NCI-H774 (cell line): ENCODE measurements at regions not wholly inside any gene's neighbourhood (a gene's known extent, or its start where the extent isn't known, plus 50 kb on each side); places are given as distances from the start of the nearest gene placed in this dataset.

Experiments
- DNase-seq: peaks from one replicate; lab custom pipeline; 2025; lab: John Stamatoyannopoulos, UW

DNA sequence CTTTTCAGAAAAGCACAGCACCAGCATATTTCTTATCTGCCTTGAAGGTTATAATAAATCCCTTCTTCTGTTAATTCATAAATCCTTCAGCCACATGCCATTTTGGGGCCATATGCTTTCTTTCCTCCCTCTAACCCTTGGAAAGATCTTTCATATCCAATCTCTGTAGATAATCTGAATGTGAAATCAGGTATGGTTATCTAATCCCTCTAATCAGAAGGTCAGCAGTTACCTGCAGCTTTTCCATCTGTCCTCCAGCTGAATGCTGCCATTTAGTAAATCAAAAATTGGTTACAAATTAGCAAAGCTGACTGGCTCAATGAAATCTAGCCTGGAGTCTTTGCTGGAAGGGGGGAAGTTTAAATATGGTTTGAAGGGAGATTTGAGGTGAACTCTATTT lies 230.5 kb downstream of the PIK3C3 start:
- no peak for DNase-seq

DNA sequence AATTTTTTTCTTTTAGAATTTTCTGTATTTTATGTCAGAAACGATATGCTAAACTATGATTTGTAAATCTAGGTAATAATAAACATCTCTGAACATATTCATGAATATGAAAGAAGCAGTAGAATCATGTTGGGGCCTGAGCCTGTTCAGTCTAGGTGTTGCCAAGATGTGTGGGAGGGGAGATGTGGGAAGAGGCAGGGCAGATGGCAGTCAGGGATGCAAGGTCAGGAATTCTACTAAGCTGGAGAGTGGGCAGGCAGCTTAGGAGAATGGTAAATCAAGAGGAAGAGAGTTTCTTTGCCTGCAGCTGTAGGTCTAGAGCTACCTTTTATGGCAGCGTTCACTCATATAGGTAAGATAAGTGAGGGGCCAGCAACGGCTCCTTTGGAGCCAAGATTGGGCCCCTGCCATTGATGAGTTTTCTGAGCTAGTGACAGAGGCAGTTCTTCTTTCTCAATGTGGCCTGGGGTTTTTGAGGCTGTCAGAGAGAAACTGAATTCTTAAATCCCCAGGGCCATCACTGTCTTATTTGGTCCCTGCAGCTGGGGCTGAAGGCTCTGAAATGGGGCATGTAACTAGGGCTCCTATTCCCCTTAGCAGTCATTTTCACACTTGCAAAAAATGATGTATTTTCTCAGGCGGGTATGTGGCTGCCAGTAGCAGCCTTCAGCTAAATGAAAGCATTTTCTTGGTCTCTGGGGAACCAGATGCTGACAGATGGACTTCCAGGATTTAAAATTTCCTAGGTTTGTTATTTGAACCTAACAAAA lies 232.8 kb downstream of the PIK3C3 start:
- DNase-seq: no peak

DNA sequence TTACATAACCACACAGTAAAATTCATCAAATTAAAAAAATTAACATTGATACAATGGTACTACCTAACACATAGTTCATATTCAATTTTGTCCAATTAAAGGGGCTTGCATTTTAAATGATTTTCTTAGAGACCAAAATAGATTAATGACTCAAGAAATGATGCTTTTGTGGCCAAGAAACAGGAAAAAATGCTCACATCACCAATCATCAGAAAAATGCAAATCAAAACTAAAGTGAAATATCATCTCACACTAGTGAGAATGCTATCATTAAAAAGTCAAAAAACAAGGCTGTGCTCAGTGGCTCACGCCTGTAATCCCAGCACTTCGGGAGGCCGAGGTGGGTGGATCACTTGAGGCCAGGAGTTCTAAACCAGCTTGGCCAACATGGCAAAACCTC lies 235.6 kb downstream of the PIK3C3 start:
- DNase-seq: no peak

DNA sequence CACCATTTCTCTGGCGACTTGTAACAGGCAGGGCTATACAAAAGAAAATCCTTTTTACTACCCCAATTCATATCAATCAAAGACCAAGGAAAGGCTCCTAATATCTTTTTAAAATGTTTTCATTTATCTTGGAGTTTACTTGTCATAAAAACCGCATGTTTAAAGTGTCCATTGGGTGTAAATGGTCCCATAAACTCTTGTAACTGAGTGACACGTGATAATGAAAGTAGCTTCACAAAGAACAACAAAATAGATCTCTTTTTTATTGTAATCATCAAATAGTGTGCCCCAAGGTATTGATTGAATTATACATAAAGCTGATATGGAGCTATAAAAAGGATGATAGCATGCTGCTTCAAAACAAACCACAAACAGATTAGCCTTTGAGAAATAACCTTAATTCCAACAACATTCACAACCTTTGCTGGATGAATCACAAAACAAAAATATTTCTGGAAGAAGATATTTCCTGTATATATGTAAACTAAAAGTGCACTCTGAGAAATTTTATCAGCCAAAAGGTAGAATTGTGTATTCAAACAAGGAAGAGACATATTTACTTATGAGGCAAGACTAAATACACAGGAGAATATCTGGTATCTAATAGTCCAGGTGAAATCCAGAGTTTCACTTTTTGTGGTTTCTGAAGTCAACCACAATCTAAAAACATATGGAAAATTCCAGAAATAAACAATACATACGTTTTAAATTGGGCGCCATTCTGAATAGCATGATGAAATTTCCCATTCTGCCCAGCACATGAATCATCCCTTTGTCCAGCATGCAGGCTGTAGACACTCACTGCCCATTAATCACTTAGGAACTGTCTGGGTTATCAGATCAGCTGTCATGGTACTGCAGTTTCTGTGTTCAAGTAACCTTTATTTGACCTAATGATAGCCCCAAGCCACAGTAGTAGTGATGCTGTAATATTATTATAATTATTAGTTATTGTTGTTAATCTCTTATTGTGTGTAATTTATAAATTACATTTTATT lies 237.5 kb downstream of the PIK3C3 start:
- DNase-seq: no peak

DNA sequence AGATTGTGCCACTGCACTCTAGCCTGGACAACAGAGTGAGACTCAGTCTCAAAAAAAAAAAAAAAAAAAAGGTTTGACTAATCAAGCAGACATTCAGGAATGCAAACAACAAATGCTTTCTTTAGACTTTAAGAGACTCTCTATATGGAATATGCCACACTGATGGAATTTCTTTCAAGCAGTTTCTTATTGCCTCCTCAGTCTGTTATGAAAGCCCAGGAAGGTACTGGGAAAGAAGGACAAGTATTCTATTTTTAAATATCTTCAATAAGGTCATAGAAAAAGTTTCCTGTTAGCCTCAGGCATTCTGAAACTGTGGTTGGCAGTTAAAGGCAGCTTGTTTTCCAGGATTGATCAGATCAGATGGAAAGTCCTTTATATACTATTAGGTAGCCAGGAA lies 241.6 kb downstream of the PIK3C3 start:
- DNase-seq: no peak

DNA sequence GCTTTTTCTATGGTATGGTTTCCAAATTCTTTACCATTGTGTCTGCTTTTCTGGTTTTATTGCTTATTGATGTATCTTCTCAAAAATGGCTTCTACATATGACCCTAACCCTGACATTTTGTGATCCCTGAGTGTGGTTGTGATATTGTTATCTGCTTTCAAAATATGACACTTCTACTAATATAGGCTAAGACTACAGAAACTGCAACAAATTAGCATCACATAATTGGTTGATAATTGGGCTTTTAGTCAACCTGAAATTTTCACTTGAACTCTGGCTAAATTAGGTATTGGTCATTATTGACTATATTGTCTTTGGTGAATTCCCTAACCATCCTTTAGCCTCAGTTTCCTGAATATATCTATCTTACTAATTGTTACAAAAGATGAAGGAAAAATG lies 246.1 kb downstream of the PIK3C3 start:
- no peak for DNase-seq

DNA sequence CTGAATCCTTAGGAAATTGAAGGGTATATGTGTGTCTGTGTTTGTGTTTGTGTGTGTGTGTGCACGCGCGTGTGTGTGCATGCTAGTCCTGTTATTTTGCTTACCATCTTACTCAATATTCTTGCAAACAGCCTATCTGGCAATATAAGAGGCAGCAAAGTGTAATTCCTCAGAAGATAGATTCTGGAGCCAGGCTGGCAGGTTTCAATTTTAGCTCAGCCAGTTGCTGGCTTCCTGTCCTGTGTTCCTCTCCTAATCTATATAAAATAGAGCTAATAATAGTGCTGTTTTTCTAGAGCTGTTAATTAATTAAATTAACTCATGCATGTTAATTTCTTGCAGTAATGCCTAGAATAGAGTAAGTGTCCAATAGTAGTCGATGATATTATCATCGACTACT lies 256.2 kb downstream of the PIK3C3 start:
- no peak for DNase-seq

DNA sequence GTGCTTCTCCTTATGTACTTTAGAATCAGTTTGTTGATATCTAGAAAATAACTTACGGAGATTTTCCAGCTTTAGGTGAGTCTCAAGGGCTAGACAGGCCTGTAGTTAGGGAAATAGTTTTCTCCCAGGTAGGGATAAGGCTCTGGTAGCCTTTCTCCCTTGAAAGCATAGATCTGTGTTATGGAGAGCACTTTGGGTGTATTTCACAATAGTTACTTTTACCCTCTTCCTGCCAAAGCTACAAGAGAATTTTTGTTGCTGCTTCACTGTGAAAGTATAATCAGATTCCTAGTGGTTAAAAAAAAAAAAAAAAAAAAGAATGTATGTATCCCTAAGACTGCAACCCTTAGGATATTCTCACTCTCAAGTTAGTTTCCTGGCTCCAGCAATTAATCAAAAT lies 267.5 kb downstream of the PIK3C3 start:
- no peak for DNase-seq

DNA sequence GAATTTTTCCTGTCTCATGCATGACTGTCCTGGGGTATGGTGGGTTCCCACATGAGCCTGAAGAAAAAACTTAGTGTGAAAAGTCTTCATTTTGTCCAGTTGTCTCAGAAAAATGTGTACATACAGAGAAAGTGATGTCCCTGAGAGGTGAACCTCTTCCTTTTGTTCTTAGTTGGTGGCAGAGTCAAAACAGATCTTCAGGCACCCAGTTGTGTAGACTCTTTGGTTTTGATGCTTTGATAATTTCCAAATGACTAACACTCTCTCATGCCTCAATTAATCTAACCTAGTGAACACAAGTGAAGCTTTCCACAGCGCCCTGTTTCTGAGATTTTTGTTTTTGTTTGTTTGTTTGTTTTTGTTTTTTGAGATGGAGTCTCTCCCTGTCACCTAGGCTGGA lies 273.5 kb downstream of the PIK3C3 start:
- no peak for DNase-seq

DNA sequence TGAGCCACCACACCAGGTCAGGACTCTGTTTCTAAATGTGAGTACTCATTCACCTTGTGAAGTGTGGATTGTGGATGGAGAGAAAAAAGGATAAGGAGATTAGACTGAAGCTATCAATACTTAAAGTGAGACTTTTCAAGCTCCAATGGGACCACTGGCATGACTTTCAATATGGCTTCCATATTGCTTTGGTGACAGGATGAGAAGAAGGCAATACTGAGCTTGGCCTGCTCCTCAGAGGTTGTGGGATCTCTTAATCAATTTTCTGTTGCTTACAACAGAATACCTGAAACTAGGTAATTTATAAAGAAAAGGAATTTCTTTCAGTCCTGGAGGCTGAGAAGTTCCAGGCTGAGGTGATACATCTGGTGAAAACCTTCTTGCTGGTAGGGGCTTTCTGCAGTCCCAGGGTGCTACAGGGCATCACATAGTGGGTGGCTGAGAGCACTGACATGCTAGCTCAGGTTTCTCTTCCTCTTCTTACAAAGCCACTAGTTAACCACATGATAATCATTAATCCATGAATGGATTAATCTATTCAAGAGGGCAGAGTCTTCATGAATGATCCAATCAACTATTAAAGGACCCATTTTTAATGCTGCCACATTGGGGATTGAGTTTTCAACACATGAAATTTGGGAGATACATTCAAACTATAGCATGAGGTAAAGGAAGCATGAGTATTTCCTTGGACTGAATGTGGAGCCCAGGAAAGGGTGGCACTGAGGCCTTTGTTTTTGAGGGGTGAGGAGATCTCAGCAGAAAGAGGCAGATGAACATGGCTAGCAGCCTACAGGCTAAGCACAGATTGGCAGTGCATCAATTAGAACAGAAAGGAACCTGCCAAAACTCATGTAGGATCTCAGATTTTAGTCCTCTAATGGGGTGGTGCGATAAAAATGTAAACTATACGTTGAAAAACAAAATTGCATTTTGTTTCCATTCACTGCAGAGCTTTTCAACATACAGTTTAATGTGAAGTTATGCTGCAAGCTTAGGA lies 274.5 kb downstream of the PIK3C3 start:
- DNase-seq: no peak

DNA sequence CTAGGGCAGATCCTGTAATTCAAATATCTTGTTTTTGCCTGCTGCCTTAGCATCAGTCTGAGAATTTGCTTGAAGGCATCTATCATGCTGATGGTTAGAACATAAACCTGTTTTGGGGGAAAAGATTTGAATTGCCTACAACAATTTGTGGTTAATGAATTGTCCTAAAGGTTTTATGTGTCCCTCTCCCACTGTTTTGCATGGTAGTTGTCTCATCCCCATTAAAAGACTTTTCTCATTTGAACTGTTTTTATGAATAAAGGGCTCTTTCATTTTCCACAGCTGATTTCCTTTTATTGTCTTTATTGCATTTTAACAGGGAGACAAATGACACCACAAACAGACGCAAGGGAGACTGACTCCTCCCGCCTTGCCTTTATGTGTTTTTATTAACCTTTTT lies 275.6 kb downstream of the PIK3C3 start:
- DNase-seq: no peak

DNA sequence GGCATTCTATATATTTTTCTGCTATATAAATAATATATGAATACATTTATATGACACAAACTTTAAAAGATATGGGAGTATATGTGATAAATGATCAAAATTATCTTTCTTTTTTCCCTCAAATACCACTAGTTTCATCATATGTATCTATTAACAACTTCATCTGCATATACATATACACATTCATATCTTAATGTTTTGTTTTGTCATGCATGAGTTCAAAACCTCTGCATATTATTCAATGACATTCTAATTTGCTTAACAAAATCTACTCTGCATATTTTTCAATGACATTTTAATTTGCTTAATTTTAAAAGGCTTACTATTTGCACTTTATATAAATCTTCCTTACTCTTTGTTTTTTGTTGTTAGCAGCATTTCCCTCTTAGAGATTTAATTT lies 276.2 kb downstream of the PIK3C3 start:
- DNase-seq: no peak

DNA sequence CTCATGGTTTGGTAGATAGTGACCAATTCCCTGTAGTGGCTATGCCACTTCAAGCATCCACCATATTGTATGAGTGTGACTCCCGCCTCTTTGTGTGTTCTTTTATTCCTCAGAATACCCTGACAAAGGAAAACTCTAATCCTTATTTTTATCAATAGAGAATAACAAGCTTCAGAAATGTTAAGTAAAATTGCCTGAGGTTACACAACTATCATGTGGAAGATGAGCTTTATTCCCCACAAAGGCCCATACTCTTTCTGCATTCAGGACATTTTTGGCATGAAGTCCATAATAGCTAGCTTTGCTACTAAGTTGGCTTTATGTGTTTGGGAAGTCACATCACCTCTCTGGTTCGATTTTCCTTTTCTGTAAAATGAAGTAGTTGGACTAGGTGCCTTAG lies 276.8 kb downstream of the PIK3C3 start:
- DNase-seq: no peak

DNA sequence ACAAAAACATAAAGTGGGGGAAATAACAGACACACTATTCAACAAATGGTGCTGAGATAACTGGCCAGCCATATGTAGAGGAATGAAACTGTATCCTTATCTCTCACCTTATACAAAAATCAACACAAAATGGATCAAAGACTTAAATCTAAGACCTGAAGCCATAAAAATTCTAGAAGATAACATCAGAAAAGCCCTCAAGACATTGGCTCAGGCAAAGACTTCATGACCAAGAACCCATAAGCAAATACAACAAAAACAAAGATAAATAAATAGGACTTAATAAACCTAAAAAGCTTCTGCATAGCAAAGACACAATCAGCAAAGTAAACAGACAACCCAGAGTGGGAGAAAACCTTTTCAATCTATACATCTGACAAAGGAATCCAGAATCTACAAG lies 278.9 kb downstream of the PIK3C3 start:
- DNase-seq: no peak

DNA sequence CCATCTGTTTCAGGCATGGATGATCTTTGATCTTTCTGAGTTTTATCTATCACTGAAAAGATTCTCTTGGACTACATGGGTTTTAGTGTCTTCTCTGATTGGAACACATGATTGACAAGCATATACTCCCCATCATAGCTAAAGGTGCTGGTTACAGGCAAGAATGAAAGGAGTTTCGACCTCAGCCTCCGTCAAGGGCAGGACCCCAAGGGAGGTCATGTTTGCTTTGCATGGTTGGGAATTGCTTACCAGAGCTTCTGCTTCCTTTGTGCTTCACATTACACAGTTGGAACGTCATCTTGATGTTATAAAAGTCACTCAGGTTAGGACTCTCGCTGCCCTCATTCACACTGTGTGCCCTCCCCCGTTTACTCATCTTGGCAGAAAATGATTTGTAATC lies 287.7 kb downstream of the PIK3C3 start:
- DNase-seq: no peak

DNA sequence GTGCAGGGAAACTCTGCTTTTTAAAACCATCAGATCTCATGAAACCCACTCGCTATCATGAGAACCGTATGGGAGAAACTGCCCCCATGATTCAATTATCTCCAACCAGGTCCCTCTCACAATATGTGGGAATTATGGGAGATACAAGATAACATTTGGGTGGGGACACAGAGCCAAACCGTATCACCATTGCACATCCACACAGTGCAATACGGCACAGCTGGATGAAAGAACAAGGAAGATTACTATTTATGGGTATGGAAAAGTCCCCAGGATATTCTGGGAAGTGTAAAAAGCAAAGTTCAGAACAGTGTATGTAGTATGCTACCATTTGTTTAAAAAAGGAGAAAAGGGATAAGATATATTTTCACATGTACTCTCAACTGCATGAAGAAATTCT lies 290.1 kb downstream of the PIK3C3 start:
- no peak for DNase-seq

DNA sequence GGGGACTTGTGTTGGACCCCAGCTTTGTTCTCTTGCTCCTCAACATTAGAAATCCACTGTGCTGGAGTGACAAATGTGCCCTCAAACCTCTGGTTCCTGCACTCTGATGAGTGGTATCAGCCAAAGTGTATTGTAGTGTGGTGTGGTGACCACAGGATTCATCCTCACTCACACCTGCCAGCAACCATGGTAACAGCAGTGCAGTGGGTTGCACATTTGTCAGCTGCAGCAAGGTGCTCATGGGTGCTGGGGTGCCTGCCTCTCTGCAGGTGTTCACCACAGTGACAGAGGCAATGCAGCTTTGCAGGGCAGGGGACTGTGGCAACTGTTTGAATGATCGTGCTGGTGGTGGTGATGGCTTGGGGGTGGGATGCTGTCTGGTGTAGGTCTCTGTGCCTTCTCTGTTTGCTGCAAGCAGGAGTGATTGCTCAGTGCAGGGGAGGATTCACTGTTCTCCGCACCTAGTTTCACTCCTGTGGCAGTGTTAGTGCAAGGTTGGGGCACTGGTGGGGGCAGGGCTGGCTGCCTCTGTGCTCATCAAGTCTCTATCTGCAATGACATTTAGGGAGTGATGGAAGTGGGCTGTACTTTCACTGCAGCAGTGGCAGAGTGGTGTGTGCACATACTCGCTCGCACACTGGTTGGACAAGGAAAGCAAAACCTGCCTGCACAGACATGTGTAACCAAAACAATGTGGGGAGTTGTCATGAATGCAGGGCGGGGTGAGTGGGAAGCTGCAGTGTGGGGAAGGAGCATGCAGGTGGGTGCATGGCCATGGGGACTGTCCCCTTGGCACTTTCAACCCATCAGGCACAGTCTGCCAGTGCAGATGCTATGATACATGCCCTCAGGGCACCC lies 301.1 kb downstream of the PIK3C3 start:
- DNase-seq: no peak

DNA sequence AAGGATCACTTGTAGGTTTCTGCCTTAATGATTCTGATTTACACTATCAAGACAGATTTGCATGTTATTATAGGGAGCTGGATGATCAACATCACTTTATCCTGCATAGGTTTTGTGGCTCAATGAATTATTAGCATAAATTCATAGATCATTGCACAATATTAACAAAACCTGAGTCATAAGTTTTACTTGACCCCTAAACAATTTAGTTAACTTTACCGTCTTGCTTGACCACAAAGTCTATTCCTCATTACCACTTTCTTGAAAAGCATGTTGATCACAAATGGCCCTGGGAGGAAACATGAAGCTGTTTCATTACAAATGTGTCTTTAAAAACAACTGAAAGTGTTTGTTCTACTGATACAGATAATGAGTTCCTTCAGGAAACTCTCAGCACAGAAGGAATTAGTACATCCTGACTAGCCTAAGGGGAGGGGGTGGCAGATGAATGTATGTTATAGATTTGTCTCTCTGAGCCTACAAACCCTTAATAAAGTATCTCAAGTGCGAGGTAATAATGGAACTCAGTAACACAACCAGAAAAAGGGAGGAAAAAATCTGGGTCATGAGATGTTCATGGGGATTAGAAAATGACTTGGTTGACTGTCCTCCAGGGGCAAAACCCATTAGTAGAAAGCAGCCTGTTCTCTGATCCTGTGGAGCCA lies 303.4 kb downstream of the PIK3C3 start:
- DNase-seq: no peak

DNA sequence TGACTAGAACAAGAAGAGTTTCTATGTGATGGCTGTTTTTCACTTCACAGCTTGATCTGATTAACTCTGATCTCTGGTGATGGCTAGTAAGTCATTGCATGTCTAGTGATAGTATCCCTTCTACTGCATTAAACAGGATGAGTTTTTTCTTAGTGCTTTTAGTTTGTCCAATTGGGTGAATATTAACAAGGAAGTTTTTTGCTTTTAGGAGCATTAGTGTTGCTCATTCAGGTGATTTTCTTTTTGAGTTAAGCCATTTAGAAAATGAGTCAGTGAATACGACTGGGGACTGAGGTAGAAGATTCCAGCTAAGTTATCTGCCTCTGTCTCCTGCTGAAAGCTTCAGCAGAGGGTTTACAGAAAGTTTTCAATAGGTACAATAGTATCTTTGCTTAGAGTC lies 306.7 kb downstream of the PIK3C3 start:
- no peak for DNase-seq

DNA sequence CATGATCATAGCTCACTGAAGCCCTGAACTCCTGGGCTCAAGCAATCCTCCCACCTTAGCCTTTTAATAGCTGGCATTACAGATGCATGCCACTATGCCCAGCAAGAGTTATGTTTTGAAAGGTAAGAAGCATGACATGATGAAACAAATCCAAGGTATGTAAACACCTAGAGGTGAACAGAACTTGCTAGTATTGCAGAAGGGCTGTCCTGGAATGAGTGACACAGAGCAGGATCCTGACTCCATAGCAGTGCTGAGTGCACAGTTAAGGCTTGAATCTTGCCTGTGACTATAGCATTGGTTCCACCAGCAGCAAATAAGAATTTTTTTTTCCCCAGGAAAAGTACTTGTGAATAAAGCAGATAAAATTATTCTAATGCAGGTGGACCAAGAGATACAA lies 309.5 kb downstream of the PIK3C3 start:
- no peak for DNase-seq
